SK-N-MC (cell line): ENCODE measurements at regions not wholly inside any gene's neighbourhood (a gene's known extent, or its start where the extent isn't known, plus 50 kb on each side); places are given as distances from the start of the nearest gene placed in this dataset.
"Not testable (repeated sequence)": the region's sequence is repeated elsewhere in the genome, so short reads cannot be mapped to it uniquely, and the experiment has no call there.

Experiments used
- DNase-seq: peaks from one replicate; pipeline ENCODE4 v3.0.0-alpha.2; 2011; ENCODE audit warnings: low read depth, low spot score
- H3K27ac ChIP-seq: fragments of 200-600 bp; sonication (generic); 2 replicates; pipeline ENCODE4 v1.5.1; 2016; ENCODE audit warnings: mixed run types
- H3K36me3 ChIP-seq: fragments of 200-600 bp; sonication (generic); 2 replicates; pipeline ENCODE4 v1.6.1; 2017; ENCODE audit warnings: antibody characterized with exemption, low read length, mixed read lengths; ENCODE audit not compliant: insufficient read depth
- H3K4me3 ChIP-seq: fragments of 200-600 bp; sonication (generic); 2 replicates; pipeline ENCODE4 v1.5.1; 2016
- H3K9ac ChIP-seq: fragments of 200-600 bp; sonication (generic); 2 replicates; pipeline ENCODE4 v1.8.0; 2017; ENCODE audit warnings: mixed run types, mixed read lengths; ENCODE audit not compliant: insufficient read length
- H3K9me3 ChIP-seq: fragments of 200-600 bp; sonication (generic); 2 replicates; pipeline ENCODE4 v1.6.1; 2017; ENCODE audit warnings: low read depth, mild to moderate bottlenecking, antibody characterized with exemption, low read length, moderate library complexity, mixed read lengths
- EZH2 ChIP-seq: fragments of 200-600 bp; sonication (generic); IDR thresholded peaks from one replicate; pipeline ENCODE4 v1.6.1; 2017; ENCODE audit warnings: antibody characterized with exemption
- FOXP2 ChIP-seq: optimal IDR thresholded peaks from 2 replicates; pipeline ENCODE3; 2011; ENCODE audit warnings: mild to moderate bottlenecking, moderate library complexity; ENCODE audit not compliant: insufficient read depth; ENCODE audit errors: extremely low read length, control extremely low read depth
- POLR2AphosphoS5 ChIP-seq: IDR thresholded peaks from 2 replicates; pipeline ENCODE4 v1.6.1; 2012; ENCODE audit warnings: mild to moderate bottlenecking, low read depth, low read length, borderline replicate concordance

- H3K9ac ChIP-seq: no peak overlapping the region
These were observed 103.8 kb downstream of the LUZP4 start for GRCh38 chrX:115393271-115393670.

GRCh38 chrX:115394806-115395205 lies 105.3 kb downstream of the LUZP4 start:
- H3K27ac ChIP-seq, DNase-seq, H3K36me3 ChIP-seq, H3K4me3 ChIP-seq, H3K9ac ChIP-seq, H3K9me3 ChIP-seq: not testable (repeated sequence)

More at GRCh38 chrX:115393271-115393670, 103.8 kb downstream of the LUZP4 start:
- Histone ChIP-seq H3K27ac (no peak overlapping the region), H3K4me3 (no peak overlapping the region), H3K9me3 (no peaks in the 10 kb centered on the region), H3K36me3 (no peaks in the 10 kb centered on the region)
- TF ChIP-seq EZH2: no peak
- TF ChIP-seq POLR2AphosphoS5: no peak
- TF ChIP-seq FOXP2: no peak
- DNase-seq: no peak

- H3K36me3 ChIP-seq: no peaks in the 10 kb centered on the region
- H3K9me3 ChIP-seq: no peaks in the 10 kb centered on the region
- TF ChIP-seq EZH2 (no peak), FOXP2 (no peak), POLR2AphosphoS5 (no peak)
- no peak for DNase-seq
- no peak overlapping the region for H3K9ac ChIP-seq
- H3K27ac ChIP-seq: no peak overlapping the region
- H3K4me3 ChIP-seq: no peak overlapping the region
These were observed 109.8 kb downstream of the LUZP4 start for GRCh38 chrX:115399306-115399705.

DNA sequence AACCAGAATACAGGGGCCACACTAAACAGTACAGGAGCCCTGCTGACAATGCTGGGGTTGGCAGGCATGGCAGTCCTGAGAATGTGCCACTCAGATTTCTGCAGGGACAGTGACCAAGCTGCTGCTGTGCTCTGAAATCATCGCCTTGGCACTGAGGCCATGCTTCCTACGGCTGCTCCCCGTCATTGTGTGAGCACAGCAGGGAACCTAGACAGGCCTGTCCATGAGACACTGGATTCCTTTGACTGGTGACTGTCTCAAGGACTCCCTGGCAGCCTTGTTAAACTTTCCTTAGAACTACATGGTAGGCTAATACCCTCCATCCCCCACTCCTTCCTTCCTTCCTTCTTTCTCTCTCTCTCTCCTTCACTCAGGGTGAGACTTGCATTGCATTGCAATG lies 111.4 kb downstream of the LUZP4 start:
- no peak overlapping the region for H3K4me3 ChIP-seq
- TF ChIP-seq EZH2: no peak
- no peak for TF ChIP-seq POLR2AphosphoS5
- TF ChIP-seq FOXP2: no peak
- H3K9me3 ChIP-seq: no peaks in the 10 kb centered on the region
- DNase-seq: no peak
- H3K27ac ChIP-seq: no peak overlapping the region
- H3K36me3 ChIP-seq: no peaks in the 10 kb centered on the region
- no peak overlapping the region for H3K9ac ChIP-seq

DNA sequence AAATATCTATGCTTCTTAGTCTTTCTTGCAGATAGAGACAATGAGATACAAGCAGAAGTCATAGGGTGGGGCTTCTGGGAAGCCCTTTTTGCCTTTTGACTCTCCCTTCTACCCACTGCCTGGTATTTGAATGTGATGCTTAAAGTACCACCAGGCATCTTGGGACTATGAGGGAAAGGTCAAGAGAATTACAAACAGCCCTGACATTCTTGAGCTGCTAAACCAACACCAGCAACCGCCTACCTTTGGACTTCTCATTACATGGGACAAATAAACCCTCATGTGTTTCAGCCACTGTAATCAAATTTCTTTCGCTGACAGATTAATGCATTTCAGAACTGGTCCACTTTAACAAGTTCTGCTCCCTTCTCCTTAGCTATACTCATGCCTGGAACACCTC lies 112.8 kb downstream of the LUZP4 start:
- DNase-seq: no peak
- no peak for TF ChIP-seq POLR2AphosphoS5
- no peak for TF ChIP-seq EZH2
- no peak for TF ChIP-seq FOXP2
- H3K27ac ChIP-seq: no peak overlapping the region
- H3K36me3 ChIP-seq: no peaks in the 10 kb centered on the region
- no peaks in the 10 kb centered on the region for H3K9me3 ChIP-seq
- H3K9ac ChIP-seq: no peak overlapping the region
- no peak overlapping the region for H3K4me3 ChIP-seq

GRCh38 chrX:115408771-115409400 lies 119.4 kb downstream of the LUZP4 start:
- H3K4me3 ChIP-seq: peak overlapping the region; percentile 28; the same call in 1 of the 2 replicates
- no peak overlapping the region for H3K9ac ChIP-seq
- no peaks in the 10 kb centered on the region for H3K9me3 ChIP-seq
- no peaks in the 10 kb centered on the region for H3K36me3 ChIP-seq
- TF ChIP-seq FOXP2 (no peak), EZH2 (no peak), POLR2AphosphoS5 (no peak)
- DNase-seq: peak; percentile 8
- H3K27ac ChIP-seq: peak overlapping the region; percentile 91

DNA sequence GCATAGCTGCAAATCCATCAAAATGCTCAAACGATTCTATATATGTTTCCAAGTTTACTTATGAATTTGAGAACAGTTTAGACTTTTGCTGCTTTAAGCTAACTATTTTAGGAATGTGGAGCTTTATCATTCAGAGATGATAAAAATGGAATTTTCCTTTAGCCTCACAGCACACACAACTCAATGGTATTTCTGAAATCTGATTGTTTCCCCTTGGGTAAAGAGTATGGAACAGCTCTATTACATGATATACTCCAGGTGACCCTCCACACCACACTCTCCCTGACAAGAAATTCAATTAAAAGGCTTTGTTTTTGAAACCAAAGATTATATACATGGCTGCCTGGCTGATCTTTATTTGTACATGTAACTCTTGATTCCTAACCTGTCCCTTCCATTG lies 120.0 kb downstream of the LUZP4 start:
- TF ChIP-seq FOXP2 (no peak), POLR2AphosphoS5 (no peak), EZH2 (no peak)
- Histone ChIP-seq H3K9ac (no peak overlapping the region), H3K27ac (peak overlapping the region; percentile 91), H3K36me3 (no peaks in the 10 kb centered on the region), H3K9me3 (no peaks in the 10 kb centered on the region), H3K4me3 (peak overlapping the region; percentile 28; the same call in 1 of the 2 replicates)
- DNase-seq: no peak

- Histone ChIP-seq H3K27ac (peak overlapping the region; percentile 91), H3K9me3 (no peaks in the 10 kb centered on the region), H3K4me3 (peak overlapping the region; percentile 54; the same call in 1 of the 2 replicates), H3K36me3 (no peaks in the 10 kb centered on the region), H3K9ac (no peak overlapping the region)
- TF ChIP-seq EZH2 (no peak), POLR2AphosphoS5 (no peak), FOXP2 (no peak)
- DNase-seq: peak; percentile 56
These were observed 121.4 kb downstream of the LUZP4 start for GRCh38 chrX:115410731-115411428.
